SJCRH30 (cell line): ENCODE measurements at regions not wholly inside any gene's neighbourhood (a gene's known extent, or its start where the extent isn't known, plus 50 kb on each side); places are given as distances from the start of the nearest gene placed in this dataset.

Source experiments
- DNase-seq, 2 experiments: peaks; one replicate each; pipeline ENCODE4 v3.0.0-alpha.2; 2015 to 2020
- H3K27ac ChIP-seq: fragments of 250-450 bp; sonication (Bioruptor Pico); 2 replicates; pipeline ENCODE4 v1.5.1; 2020; ENCODE audit warnings: mild to moderate bottlenecking, moderate library complexity
- H3K27me3 ChIP-seq: fragments of 250-450 bp; sonication (Bioruptor Pico); 2 replicates; pipeline ENCODE4 v1.5.1; 2020; ENCODE audit warnings: mild to moderate bottlenecking, moderate library complexity
- H3K36me3 ChIP-seq: fragments of 250-450 bp; sonication (Bioruptor Pico); 2 replicates; pipeline ENCODE4 v1.5.1; 2020; ENCODE audit warnings: mild to moderate bottlenecking, moderate library complexity
- H3K4me1 ChIP-seq: fragments of 250-450 bp; sonication (Bioruptor Pico); 2 replicates; pipeline ENCODE4 v1.5.1; 2020; ENCODE audit warnings: mild to moderate bottlenecking, moderate library complexity
- H3K4me3 ChIP-seq: fragments of 250-450 bp; sonication (Bioruptor Pico); 2 replicates; pipeline ENCODE4 v1.5.1; 2020; ENCODE audit warnings: mild to moderate bottlenecking, moderate library complexity
- H3K9me3 ChIP-seq: fragments of 250-450 bp; sonication (Bioruptor Pico); replicated peaks from 2 replicates; pipeline ENCODE4 v1.5.1; 2020; ENCODE audit warnings: mild to moderate bottlenecking, moderate library complexity

- Histone ChIP-seq H3K27me3 (no peaks in the 10 kb centered on the region), H3K9me3 (no peaks in the 10 kb centered on the region), H3K4me3 (no peak overlapping the region), H3K36me3 (no peaks in the 10 kb centered on the region), H3K4me1 (no peaks in the 10 kb centered on the region), H3K27ac (no peak overlapping the region)
- DNase-seq: no peak
Observed at GRCh38 chr1:203926025-203926540, 64.7 kb downstream of the SNRPE start.

GRCh38 chr1:203929741-203930309 is 68.4 kb downstream of the SNRPE start:
- Histone ChIP-seq H3K4me1 (no peaks in the 10 kb centered on the region), H3K27ac (no peak overlapping the region), H3K4me3 (no peak overlapping the region), H3K36me3 (no peaks in the 10 kb centered on the region), H3K27me3 (no peaks in the 10 kb centered on the region), H3K9me3 (no peaks in the 10 kb centered on the region)
- DNase-seq: no peak

DNA sequence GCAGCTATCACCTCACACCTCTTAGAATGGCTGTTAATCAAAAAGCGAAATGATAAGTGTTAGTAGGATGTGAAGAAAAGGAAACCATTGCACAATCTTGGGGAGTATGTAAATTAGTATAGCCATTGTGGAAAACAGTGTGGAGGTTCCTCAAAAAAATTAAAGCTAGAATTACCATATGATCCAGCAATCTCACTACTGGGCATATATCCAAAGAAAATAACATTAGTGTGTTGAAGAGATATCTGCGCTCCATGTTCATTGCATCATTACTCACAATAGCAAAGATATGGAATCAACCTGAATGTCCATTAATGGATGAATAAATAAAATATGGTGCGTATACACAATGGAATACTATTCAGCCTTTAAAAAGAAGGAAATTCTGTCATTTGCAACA is 68.9 kb downstream of the SNRPE start:
- Histone ChIP-seq H3K9me3 (no peaks in the 10 kb centered on the region), H3K27ac (no peak overlapping the region), H3K4me3 (no peak overlapping the region), H3K4me1 (no peaks in the 10 kb centered on the region), H3K36me3 (no peaks in the 10 kb centered on the region), H3K27me3 (no peaks in the 10 kb centered on the region)
- DNase-seq: no peak

DNA sequence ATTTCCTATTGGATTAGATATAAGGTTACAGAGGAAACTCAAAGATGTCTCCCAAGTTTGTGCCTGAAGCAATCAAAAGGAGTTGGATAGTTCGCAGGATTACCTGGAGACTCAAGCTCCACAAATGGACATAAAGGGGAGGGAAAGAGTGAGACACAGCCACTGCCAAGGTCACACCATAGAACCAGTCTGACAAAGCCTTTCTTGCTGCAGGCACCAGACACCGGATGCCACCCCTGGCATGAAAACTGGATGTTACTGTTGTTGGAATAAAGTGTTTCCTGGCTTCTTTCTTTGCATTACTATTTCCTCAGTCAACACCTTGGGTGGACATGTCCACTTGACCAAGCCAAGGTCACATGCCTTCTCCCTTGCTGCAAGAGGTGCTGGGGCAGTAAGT is 70.6 kb downstream of the SNRPE start:
- Histone ChIP-seq H3K4me3 (no peak overlapping the region), H3K9me3 (no peaks in the 10 kb centered on the region), H3K27ac (no peak overlapping the region), H3K4me1 (no peaks in the 10 kb centered on the region), H3K36me3 (no peaks in the 10 kb centered on the region), H3K27me3 (no peaks in the 10 kb centered on the region)
- no peak for DNase-seq

DNA sequence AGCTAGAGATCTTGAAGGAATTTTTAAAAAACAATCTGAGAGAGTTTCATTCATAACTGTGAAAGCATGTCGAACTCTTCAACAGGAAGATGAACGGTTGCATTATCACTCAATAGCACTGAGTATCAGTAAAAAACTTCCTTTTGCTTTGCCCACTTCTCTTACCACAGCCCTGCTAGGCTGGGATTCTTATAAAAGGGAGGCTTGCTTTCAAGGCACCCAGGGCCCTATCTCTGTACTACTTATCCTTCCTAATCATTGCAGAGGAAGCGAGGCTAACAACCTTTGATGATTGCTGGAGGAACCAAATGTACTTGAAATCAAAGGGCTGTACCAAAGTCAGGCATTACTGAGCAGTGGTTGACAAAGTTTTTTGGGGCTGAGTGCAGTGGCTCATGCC is 71.2 kb downstream of the SNRPE start:
- Histone ChIP-seq H3K27me3 (no peaks in the 10 kb centered on the region), H3K4me3 (no peak overlapping the region), H3K9me3 (no peaks in the 10 kb centered on the region), H3K27ac (no peak overlapping the region), H3K4me1 (no peaks in the 10 kb centered on the region), H3K36me3 (no peaks in the 10 kb centered on the region)
- DNase-seq: no peak

GRCh38 chr1:203934027-203934426 is 72.6 kb downstream of the SNRPE start:
- H3K27me3 ChIP-seq: no peaks in the 10 kb centered on the region
- H3K9me3 ChIP-seq: no peaks in the 10 kb centered on the region
- H3K4me3 ChIP-seq: no peak overlapping the region
- H3K27ac ChIP-seq: no peak overlapping the region
- DNase-seq: no peak
- no peaks in the 10 kb centered on the region for H3K4me1 ChIP-seq
- H3K36me3 ChIP-seq: no peaks in the 10 kb centered on the region

- no peak overlapping the region for H3K4me3 ChIP-seq
- DNase-seq: no peak
- no peaks in the 10 kb centered on the region for H3K36me3 ChIP-seq
- H3K9me3 ChIP-seq: no peaks in the 10 kb centered on the region
- H3K27ac ChIP-seq: no peak overlapping the region
- H3K27me3 ChIP-seq: no peaks in the 10 kb centered on the region
- H3K4me1 ChIP-seq: no peaks in the 10 kb centered on the region
Observed at GRCh38 chr1:203934651-203935050, 73.3 kb downstream of the SNRPE start.

- H3K4me1 ChIP-seq: no peaks in the 10 kb centered on the region
- H3K27ac ChIP-seq: no peak overlapping the region
- no peaks in the 10 kb centered on the region for H3K27me3 ChIP-seq
- no peaks in the 10 kb centered on the region for H3K9me3 ChIP-seq
- no peaks in the 10 kb centered on the region for H3K36me3 ChIP-seq
- H3K4me3 ChIP-seq: no peak overlapping the region
- DNase-seq: no peak
Observed at GRCh38 chr1:203935321-203935720, 73.9 kb downstream of the SNRPE start.

- Histone ChIP-seq H3K36me3 (no peaks in the 10 kb centered on the region), H3K4me1 (no peaks in the 10 kb centered on the region), H3K9me3 (no peaks in the 10 kb centered on the region)
Observed at GRCh38 chr1:203937678-203938330, 76.4 kb downstream of the SNRPE start.

GRCh38 chr1:203944651-203945404 is 83.4 kb downstream of the SNRPE start:
- no peaks in the 10 kb centered on the region for H3K36me3 ChIP-seq
- no peaks in the 10 kb centered on the region for H3K9me3 ChIP-seq
- no peak for DNase-seq
- no peaks in the 10 kb centered on the region for H3K4me1 ChIP-seq
- peaks cover 3% of the 10 kb centered on the region; the same call in 1 of the 2 replicates for H3K27me3 ChIP-seq
- no peak overlapping the region for H3K4me3 ChIP-seq
- no peak overlapping the region for H3K27ac ChIP-seq

More at GRCh38 chr1:203937678-203938330, 76.4 kb downstream of the SNRPE start:
- Histone ChIP-seq H3K27ac (no peak overlapping the region), H3K4me3 (no peak overlapping the region), H3K27me3 (no peaks in the 10 kb centered on the region)
- no peak for DNase-seq

DNA sequence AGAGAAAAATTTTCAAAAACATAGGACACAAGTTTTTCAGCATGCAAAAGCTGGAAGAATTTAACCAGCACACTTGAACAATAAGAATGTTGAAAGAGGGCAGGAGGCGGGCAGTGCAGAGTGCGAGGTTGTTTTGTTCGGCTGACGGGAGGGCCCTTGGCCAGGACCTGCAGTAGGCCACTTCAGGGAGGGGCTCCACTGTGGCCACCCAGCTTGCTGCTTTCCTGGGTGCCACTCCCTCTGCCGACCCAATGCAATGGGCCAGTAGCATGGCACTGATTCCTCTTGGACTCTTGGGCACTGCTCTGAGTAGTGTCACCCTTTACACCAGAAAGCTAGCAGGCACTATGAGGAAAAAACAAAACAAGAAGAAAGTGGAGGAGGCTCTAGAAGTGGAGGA is 92.9 kb downstream of the SNRPE start:
- Histone ChIP-seq H3K9me3 (no peaks in the 10 kb centered on the region; the same call in none of the 2 replicates), H3K4me3 (no peak overlapping the region), H3K27me3 (peaks cover 1% of the 10 kb centered on the region; the same call in 1 of the 2 replicates), H3K4me1 (no peaks in the 10 kb centered on the region), H3K27ac (no peak overlapping the region), H3K36me3 (no peaks in the 10 kb centered on the region)
- no peak for DNase-seq

- Histone ChIP-seq H3K4me1 (no peaks in the 10 kb centered on the region), H3K27ac (no peak overlapping the region), H3K4me3 (no peak overlapping the region), H3K27me3 (no peaks in the 10 kb centered on the region), H3K9me3 (no peaks in the 10 kb centered on the region; the same call in none of the 2 replicates), H3K36me3 (no peaks in the 10 kb centered on the region)
- DNase-seq: no peak
Observed at GRCh38 chr1:203954788-203955552, 93.6 kb downstream of the SNRPE start.

- no peak overlapping the region for H3K27ac ChIP-seq
- H3K36me3 ChIP-seq: no peaks in the 10 kb centered on the region
- H3K4me1 ChIP-seq: no peaks in the 10 kb centered on the region
- peaks cover 28% of the 10 kb centered on the region for H3K9me3 ChIP-seq
- H3K27me3 ChIP-seq: no peaks in the 10 kb centered on the region
- no peak overlapping the region for H3K4me3 ChIP-seq
- no peak for DNase-seq
Observed at GRCh38 chr1:203968761-203969160, 104.2 kb upstream of the SOX13 start.

DNA sequence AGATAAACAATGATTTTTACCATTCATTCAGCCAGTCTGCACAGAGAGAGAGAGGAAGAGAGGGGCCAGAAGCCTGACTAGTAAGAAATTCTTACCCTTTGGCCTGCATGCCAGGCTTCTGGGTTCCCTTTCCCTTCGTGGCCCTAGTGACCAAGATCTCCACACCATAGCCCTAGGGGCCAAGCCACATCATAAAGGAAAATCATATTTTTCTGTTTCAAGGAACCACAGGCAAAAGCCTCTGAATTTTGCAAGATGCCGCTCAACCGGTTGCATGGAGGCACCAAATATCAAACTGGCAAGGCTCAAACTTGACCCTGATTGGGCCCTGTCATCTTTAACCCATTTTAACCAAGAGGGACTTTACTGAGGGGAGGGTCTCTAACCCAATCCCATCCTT is 103.1 kb upstream of the SOX13 start:
- Histone ChIP-seq H3K9me3 (peaks cover 29% of the 10 kb centered on the region), H3K4me1 (no peaks in the 10 kb centered on the region), H3K27ac (no peak overlapping the region), H3K27me3 (no peaks in the 10 kb centered on the region), H3K4me3 (no peak overlapping the region), H3K36me3 (no peaks in the 10 kb centered on the region)
- no peak for DNase-seq

- H3K27ac ChIP-seq: no peak overlapping the region
- H3K4me1 ChIP-seq: peaks cover 6% of the 10 kb centered on the region; the same call in 1 of the 2 replicates
- H3K4me3 ChIP-seq: no peak overlapping the region
- H3K27me3 ChIP-seq: peaks cover 3% of the 10 kb centered on the region; the same call in 1 of the 2 replicates
- no peaks in the 10 kb centered on the region for H3K9me3 ChIP-seq
- peak; percentile 24 to 28 for DNase-seq
- no peaks in the 10 kb centered on the region for H3K36me3 ChIP-seq
Observed at GRCh38 chr1:203985044-203985443, 87.9 kb upstream of the SOX13 start.
